Ammon's horn (tissue), 1 donor: ENCODE measurements at regions not wholly inside any gene's neighbourhood (a gene's known extent, or its start where the extent isn't known, plus 50 kb on each side); places are given as distances from the start of the nearest gene placed in this dataset.
"Not testable (repeated sequence)": the region's sequence is repeated elsewhere in the genome, so short reads cannot be mapped to it uniquely, and the experiment has no call there.

ENCODE experiments used
- DNase-seq: peaks from one replicate; pipeline ENCODE4 v3.0.0-alpha.2; 2016; ENCODE audit warnings: low spot score

- no peak for DNase-seq
These were observed 213.3 kb upstream of the MMADHC start for GRCh38 chr2:149800624-149801542.

- DNase-seq: peak; percentile 68
These were observed 211.6 kb upstream of the MMADHC start for GRCh38 chr2:149799013-149799705.

- DNase-seq: no peak
These were observed 209.5 kb upstream of the MMADHC start for GRCh38 chr2:149797030-149797429.

- no peak for DNase-seq
These were observed 202.0 kb upstream of the MMADHC start for GRCh38 chr2:149789549-149789948.

GRCh38 chr2:149787206-149787605 lies 199.6 kb upstream of the MMADHC start:
- no peak for DNase-seq

DNA sequence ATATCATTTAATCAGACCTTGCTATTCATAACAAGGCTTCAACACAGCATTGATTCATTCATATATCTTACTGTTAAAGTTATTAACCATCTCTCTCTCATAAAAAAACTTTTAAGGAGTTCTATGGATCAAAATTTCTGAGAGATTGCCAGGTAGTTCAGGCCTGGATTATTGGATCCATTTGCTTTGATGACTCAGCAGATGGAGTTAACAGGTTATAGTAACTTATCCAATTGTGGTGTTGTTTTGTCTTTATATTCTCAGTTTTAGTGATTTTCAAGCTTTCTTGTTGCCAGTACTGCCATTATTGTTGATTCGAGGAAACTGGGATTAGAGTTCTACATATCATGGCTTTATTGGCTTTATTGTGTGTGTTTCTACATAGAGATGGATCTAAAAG lies 195.7 kb upstream of the MMADHC start:
- no peak for DNase-seq

DNA sequence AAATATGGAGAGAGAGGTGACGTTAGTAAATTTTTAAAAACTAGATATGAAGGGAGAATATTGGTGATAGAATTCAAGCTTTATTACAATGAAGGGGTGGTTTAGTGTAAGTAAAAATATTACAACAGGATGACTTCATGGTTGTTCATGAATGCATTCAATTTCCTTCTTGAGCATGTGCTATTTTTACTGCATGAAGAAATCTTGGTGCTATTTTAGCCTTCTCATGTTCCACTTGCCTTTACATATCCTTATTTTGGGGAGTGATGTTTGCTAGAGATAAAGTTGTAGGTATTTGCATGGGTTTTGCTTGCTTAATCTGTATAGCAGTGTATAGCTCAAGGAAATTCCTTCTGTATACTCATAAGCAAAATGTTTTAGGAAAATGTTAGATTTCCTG lies 195.0 kb upstream of the MMADHC start:
- no peak for DNase-seq

DNA sequence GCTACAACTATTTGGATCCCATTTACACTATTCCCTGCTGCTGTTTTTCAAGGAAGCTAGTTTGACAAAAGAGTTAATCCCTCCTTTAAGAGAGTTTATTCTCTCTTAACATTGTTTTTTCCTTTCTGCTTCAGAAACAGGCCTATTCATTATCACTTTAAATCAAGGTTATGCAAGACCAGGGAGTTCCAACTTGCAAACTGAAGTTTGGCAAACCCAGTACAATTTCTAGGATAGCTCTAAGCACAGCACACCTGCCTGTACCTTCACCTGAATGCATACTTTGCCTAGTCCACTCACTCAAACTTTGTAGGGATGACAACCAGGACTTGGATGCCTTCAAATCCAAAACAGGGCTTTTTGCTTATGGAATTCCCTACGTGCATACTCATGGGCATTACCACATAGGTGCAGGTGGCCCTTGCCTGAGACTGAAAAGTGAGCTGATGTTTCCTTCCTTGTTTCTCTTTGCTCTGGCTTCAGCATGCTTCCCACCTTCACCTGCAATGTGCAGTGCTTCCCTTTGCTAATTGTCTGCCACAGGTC lies 193.8 kb upstream of the MMADHC start:
- DNase-seq: no peak

DNA sequence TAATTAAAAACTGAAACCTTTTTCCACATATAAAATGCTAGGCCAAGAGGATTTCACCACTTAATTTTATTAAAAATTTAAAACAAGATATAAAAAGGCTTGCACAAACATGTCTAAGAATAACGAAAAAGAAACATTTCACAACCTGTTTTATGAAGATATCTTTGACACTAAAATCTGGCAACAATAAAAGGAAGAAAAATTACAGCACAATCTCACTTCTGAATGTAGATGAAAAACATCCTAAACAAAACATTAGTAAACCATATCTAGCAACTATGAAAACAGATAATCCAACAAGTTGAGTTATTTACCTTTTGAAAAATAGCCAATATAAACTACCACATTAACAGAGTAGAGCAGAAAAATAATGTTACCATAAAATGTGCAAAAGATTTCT lies 185.4 kb upstream of the MMADHC start:
- DNase-seq: no peak

DNA sequence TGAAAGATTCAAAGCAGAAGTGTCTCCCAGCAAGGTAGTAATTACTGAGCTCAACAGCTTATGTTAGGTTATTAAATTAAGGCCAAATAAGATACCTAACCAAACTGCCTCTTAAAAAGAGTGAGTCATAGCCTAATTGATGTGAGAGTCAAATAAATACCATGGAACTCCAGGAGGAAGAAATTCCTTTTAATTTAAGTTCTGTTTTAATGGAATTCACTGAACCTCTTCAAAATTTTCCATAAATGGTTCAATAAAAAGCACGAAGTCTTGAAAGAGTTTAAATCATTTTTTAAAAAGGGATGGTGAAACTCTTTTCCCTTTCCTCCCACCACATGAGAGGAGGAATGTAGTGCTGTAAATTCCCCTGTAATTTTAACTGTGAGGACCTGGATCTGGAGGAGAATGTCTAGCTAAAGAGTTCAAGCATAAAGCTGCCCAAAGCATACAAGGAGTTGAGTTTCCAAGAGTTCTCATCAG lies 180.8 kb upstream of the MMADHC start:
- DNase-seq: no peak

- no peak for DNase-seq
These were observed 180.0 kb upstream of the MMADHC start for GRCh38 chr2:149767516-149767974.

DNA sequence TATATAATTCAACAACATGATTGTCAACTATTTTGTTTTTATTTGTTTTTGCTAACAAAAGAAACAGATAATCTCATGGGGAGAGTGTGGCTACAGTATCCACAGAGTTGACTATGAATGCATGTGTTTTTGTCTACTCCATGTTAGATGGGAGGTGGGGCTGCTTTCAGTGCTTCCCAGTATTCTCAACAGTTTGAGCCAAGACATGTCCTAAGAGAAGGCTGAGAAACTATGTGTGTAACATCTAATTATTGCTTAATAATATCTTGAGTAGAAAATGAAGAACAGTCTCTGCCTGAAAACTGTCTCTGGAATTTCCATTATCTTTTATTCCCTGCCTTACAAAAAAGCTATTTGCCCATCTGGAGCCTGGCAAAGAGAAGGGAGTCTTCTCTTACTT lies 178.8 kb upstream of the MMADHC start:
- DNase-seq: no peak

DNA sequence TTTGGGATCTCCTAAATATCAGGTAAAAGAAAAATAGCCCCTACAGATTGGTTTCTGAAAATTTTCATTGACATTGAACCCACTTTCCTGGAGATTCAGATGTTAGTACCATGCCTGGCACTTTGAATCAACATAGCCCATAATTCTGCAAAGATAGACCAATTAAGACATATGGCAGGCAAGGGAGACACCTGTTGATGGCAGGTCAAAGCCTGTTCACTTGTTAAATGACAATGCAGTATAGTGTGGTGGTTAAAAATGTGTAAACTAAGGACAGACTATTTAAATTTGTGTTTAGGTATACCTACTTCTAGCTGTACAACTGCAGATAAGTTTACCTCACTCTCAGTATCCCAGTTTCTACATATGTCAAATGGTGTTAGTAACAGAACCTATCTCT lies 178.1 kb upstream of the MMADHC start:
- DNase-seq: no peak

- DNase-seq: no peak
These were observed 177.4 kb upstream of the MMADHC start for GRCh38 chr2:149765003-149765402.

GRCh38 chr2:149763358-149763757 lies 175.8 kb upstream of the MMADHC start:
- DNase-seq: no peak

GRCh38 chr2:149761611-149762010 lies 174.0 kb upstream of the MMADHC start:
- DNase-seq: no peak

DNA sequence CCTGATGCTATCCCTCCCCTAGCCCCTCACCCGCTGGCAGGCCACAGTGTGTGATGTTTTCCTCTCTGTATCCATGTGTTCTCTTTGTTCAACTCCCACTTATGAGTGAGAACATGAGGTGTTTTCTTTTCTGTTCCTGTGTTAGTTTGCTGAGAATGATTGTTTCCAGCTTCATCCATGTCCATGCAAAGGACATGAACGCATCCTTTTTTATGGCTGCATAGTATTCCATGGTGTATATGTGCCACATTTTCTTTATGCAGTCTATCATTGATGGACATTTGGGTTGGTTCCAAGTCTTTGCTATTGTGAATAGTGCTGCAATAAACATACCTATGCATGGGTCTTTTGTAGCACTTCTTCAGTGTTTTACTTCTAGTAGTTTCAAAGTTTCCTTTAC lies 171.8 kb upstream of the MMADHC start:
- not testable (repeated sequence) for DNase-seq

DNA sequence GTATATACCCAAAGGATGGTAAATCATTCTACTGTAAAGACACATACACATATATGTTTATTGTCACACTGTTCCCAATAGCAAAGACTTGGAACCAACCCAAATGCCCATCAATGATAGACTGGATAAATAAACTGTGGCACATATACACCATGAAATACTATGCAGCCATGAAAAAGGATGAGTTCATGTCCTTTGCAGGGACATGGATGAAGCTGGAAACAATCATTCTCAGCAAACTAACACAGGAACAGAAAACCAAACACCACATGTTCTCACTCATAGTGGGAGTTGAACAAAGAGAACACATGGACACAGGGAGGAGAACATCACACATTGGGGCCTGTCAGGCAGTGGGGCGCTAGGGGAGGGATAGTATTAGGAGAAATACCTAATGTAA lies 167.1 kb upstream of the MMADHC start:
- DNase-seq: not testable (repeated sequence)

GRCh38 chr2:149747456-149747855 lies 159.9 kb upstream of the MMADHC start:
- DNase-seq: no peak

GRCh38 chr2:149745396-149746230 lies 158.0 kb upstream of the MMADHC start:
- no peak for DNase-seq

GRCh38 chr2:149744865-149745264 lies 157.3 kb upstream of the MMADHC start:
- DNase-seq: no peak
